Tibial artery (tissue), 4 donors: ENCODE measurements at regions not wholly inside any gene's neighbourhood (a gene's known extent, or its start where the extent isn't known, plus 50 kb on each side); places are given as distances from the start of the nearest gene placed in this dataset.
"Not testable (repeated sequence)": the region's sequence is repeated elsewhere in the genome, so short reads cannot be mapped to it uniquely, and the experiment has no call there.

Experiments
- DNase-seq, 2 donors: peaks; one replicate each; pipeline ENCODE4 v3.0.0-alpha.2; 2019
- H3K27ac ChIP-seq, 2 donors: fragments of 200-600 bp; sonication (generic) in 1 of 2; 1 replicate in 1 of 2; 2 replicates in 1 of 2; pipeline ENCODE4 v1.5.1; 2018 to 2019; ENCODE audit warnings: mild to moderate bottlenecking in 1 of 2
- H3K27me3 ChIP-seq, 2 donors: fragments of 200-600 bp; sonication (generic) in 1 of 2; one replicate each; pipeline versions ENCODE4 v1.5.1 to v1.6.0; 2016 to 2019
- H3K36me3 ChIP-seq, 3 donors: fragments of 200-600 bp; sonication (generic) in 2 of 3; one replicate each; pipeline ENCODE4 v1.5.1; 2016 to 2019; ENCODE audit warnings: mild to moderate bottlenecking in 2 of 3
- H3K4me1 ChIP-seq, 4 donors: fragments of 200-600 bp; sonication (generic) in 2 of 4; 1 replicate in 3 of 4; 2 replicates in 1 of 4; pipeline ENCODE4 v1.5.1; 2016 to 2019
- H3K4me3 ChIP-seq, 2 donors: fragments of 200-600 bp; sonication (generic) in 1 of 2; 1 replicate in 1 of 2; 2 replicates in 1 of 2; pipeline ENCODE4 v1.5.1; 2018 to 2019; ENCODE audit warnings: mild to moderate bottlenecking in 2 of 2
- H3K9me3 ChIP-seq, 3 donors: fragments of 200-600 bp; sonication (generic) in 1 of 3; one replicate each; pipeline ENCODE4 v1.5.1; 2016 to 2019
- CTCF ChIP-seq, 2 experiments: fragments of 200-600 bp in 1 of 2; fragments of 450-650 bp in 1 of 2; IDR thresholded peaks; one replicate each; pipeline ENCODE4 v1.5.1; 2017 to 2019; ENCODE audit warnings: antibody characterized with exemption in 2 of 2, mild to moderate bottlenecking in 1 of 2, moderate library complexity in 1 of 2
- intact Hi-C: fragments of 100-400 bp; cut with DNase I; formaldehyde crosslinking; loops from one replicate; pipeline ENCODE4 v1.15.0; 2023; ENCODE audit warnings: low total_unique reads

DNA sequence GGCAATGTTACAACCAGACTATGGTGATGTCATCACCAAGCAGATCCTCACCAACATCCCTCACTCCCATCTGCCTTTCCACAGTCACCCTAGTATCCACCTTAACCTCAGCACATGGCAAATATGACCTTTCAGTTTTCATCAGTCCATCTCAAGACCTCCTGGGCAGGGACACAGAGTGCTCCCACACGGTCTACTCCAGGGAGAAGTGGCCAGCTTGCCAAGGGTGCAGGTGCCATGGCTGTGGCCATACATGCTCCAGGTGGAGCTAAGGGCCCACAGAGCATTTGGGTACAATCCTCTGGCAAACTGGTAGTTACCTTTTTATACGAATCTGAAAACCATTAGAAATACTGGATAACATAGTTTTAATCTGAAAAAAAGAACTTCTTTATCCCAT lies 453.1 kb downstream of the ADCYAP1 start:
- intact Hi-C loops, result no loop called here
- DNase-seq, result no peak
- Histone ChIP-seq H3K4me1 (no peaks in the 10 kb centered on the region), H3K4me3 (no peak overlapping the region), H3K36me3 (no peaks in the 10 kb centered on the region), H3K27ac (no peak overlapping the region), H3K9me3 (no peaks in the 10 kb centered on the region), H3K27me3 (no peaks in the 10 kb centered on the region)
- no peak for TF ChIP-seq CTCF (IDR thresholded peaks at IDR 0.05)

- TF ChIP-seq CTCF (IDR thresholded peaks at IDR 0.05), result no peak
- no peak overlapping the region for H3K4me3 ChIP-seq
- H3K4me1 ChIP-seq, result no peaks in the 10 kb centered on the region
- no peak overlapping the region for H3K27ac ChIP-seq
- no peaks in the 10 kb centered on the region for H3K27me3 ChIP-seq
- H3K9me3 ChIP-seq, result no peaks in the 10 kb centered on the region
- no peaks in the 10 kb centered on the region for H3K36me3 ChIP-seq
- no peak for DNase-seq
- intact Hi-C loops, result no loop called here
These were observed 457.3 kb downstream of the ADCYAP1 start for GRCh38 chr18:1361936-1362335.

DNA sequence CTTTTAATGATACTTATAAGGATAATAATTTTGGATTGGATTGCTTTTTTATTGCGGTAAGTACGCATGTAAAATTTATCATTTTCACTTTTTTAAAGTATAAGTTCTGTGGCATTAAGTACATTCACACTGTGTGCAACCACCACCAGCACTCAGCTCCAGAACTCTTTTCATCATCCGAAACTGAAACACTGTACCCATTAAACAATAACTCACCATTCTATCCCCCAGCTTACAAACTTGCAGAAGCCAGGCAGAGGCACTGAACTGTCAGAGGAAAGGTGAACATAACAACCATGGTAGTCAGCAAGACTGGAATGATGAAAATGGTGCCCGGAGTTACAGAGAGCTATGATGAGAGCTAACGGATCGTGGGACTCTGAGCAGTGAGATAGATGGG lies 465.9 kb downstream of the ADCYAP1 start:
- Histone ChIP-seq H3K9me3 (no peaks in the 10 kb centered on the region), H3K4me3 (no peak overlapping the region), H3K27ac (no peak overlapping the region), H3K27me3 (no peaks in the 10 kb centered on the region), H3K4me1 (no peaks in the 10 kb centered on the region), H3K36me3 (no peaks in the 10 kb centered on the region)
- no peak for DNase-seq
- intact Hi-C loops, result no loop called here
- no peak for TF ChIP-seq CTCF (IDR thresholded peaks at IDR 0.05)

DNA sequence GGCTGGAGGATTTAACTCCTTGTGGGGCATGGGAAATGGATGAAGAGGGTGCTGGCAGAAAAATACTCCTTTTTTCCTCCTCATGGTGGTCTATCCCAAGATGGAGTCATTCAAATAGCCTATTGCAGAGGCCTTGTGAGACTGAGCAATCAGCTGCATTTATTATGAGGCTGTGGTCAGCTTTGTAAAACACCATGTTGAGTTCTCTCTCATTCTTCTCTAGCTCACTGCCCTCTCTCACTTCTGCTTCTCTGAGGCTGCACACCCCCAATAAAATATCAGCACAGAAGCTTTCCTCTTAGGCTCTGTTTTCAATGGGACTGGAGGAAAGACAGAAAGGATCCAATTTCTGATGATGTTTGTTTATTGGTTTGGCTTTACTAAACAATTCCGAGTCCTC lies 467.1 kb downstream of the ADCYAP1 start:
- no peaks in the 10 kb centered on the region for H3K9me3 ChIP-seq
- H3K4me1 ChIP-seq, result no peaks in the 10 kb centered on the region
- DNase-seq, result no peak
- no peak overlapping the region for H3K4me3 ChIP-seq
- intact Hi-C loops, result no loop called here
- no peaks in the 10 kb centered on the region for H3K27me3 ChIP-seq
- H3K36me3 ChIP-seq, result no peaks in the 10 kb centered on the region
- no peak overlapping the region for H3K27ac ChIP-seq
- no peak for TF ChIP-seq CTCF (IDR thresholded peaks at IDR 0.05)

GRCh38 chr18:1383465-1383864 lies 478.8 kb downstream of the ADCYAP1 start:
- no peaks in the 10 kb centered on the region for H3K27me3 ChIP-seq
- no peak for DNase-seq
- no peak for TF ChIP-seq CTCF (IDR thresholded peaks at IDR 0.05)
- peaks cover 0 to 3% (median 0%) of the 10 kb centered on the region in 3 donors for H3K9me3 ChIP-seq
- no peaks in the 10 kb centered on the region for H3K36me3 ChIP-seq
- no peak overlapping the region for H3K27ac ChIP-seq
- H3K4me3 ChIP-seq, result no peak overlapping the region
- intact Hi-C loops, result no loop called here
- no peaks in the 10 kb centered on the region for H3K4me1 ChIP-seq

DNA sequence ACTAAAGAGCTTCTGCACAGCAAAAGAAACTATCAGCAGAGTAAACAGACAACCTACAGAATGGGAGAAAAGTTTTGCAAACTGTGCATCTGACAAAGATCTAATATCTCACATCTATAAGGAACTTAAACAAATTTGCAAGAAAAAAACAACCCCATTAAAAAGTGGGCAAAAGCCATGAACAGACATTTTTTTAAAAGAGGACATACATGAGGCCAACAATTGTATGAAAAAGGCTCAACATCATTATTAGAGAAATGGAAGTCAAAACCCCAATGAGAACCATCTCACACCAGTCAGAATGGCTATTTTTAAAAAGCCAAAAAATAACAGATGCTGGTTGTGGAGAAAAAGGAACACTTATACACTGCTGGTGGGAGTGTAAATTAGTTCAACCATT lies 483.8 kb downstream of the ADCYAP1 start:
- H3K27me3 ChIP-seq, H3K4me1 ChIP-seq, intact Hi-C loops, H3K27ac ChIP-seq, H3K9me3 ChIP-seq, H3K36me3 ChIP-seq, DNase-seq, H3K4me3 ChIP-seq: not testable (repeated sequence)
